NT2/D1 (cell line): ENCODE measurements at regions not wholly inside any gene's neighbourhood (a gene's known extent, or its start where the extent isn't known, plus 50 kb on each side); places are given as distances from the start of the nearest gene placed in this dataset.

ENCODE experiments used
- YY1 ChIP-seq: IDR thresholded peaks from 2 replicates; pipeline ENCODE4 v1.6.1; 2011; ENCODE audit not compliant: insufficient read length, insufficient read depth
- ZNF274 ChIP-seq: IDR thresholded peaks from 2 replicates; pipeline ENCODE4 v1.6.1; 2011; ENCODE audit warnings: mild to moderate bottlenecking, low read depth, low read length

DNA sequence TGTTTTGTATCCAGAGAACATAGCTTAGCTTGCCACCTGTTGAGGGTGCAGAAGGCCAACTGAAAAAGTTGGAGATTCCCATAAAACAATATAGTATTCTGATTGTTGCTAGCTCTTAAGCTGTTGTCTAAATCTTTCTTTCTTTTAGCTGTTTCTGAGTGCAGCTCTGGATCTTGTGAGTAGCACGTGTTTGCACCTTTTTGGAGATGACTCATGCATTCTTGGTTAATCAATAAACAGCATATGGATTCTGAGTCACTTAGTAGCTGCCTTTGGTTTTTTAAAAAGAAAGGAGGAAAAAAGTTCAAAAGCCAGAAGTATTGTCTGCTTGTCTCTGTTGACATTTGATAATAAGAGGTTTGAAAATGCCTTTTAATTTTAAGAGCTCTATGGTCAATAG, 483.0 kb upstream of the FSIP2 start:
- TF ChIP-seq YY1 (no peak), ZNF274 (no peak)
